HG03196 (cell line): ENCODE measurements at regions not wholly inside any gene's neighbourhood (a gene's known extent, or its start where the extent isn't known, plus 50 kb on each side); places are given as distances from the start of the nearest gene placed in this dataset.

ENCODE experiments used
- ATAC-seq: cut with Tn5 transposase; IDR thresholded peaks from one replicate; pipeline ENCODE4 v1.9.1; 2021; ENCODE audit not compliant: unreplicated experiment

- no peak for ATAC-seq
Measured at GRCh38 chr12:43120150-43120549, 431.9 kb downstream of the ADAMTS20 start.

- ATAC-seq: no peak
Measured at GRCh38 chr12:43118881-43119280, 433.1 kb downstream of the ADAMTS20 start.

GRCh38 chr12:43118234-43118633 lies 433.8 kb downstream of the ADAMTS20 start:
- no peak for ATAC-seq

- ATAC-seq: no peak
Measured at GRCh38 chr12:43117226-43117930, 434.6 kb downstream of the ADAMTS20 start.

GRCh38 chr12:43115441-43116160 lies 436.4 kb downstream of the ADAMTS20 start:
- ATAC-seq: no peak

DNA sequence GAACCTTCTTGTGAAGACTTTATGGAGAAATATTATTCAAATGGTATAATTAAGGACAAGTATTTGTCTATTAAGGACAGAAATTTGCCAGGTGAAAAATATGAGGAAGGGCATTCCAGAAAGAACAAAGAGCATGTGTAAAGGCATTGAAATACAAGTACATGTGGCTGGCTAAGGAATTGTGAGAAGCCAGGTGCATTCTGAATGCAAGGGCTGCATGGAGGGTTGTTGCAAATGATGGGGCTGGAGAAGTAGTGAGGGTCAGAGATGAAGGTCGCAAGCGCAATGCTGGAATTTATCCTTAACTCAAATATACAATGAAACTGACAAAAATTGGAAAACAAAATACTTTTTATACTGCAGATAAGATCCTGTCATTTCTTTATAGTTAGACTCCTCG lies 437.7 kb downstream of the ADAMTS20 start:
- no peak for ATAC-seq

GRCh38 chr12:43113616-43114015 lies 438.4 kb downstream of the ADAMTS20 start:
- no peak for ATAC-seq

GRCh38 chr12:43113135-43113534 lies 438.9 kb downstream of the ADAMTS20 start:
- ATAC-seq: no peak

DNA sequence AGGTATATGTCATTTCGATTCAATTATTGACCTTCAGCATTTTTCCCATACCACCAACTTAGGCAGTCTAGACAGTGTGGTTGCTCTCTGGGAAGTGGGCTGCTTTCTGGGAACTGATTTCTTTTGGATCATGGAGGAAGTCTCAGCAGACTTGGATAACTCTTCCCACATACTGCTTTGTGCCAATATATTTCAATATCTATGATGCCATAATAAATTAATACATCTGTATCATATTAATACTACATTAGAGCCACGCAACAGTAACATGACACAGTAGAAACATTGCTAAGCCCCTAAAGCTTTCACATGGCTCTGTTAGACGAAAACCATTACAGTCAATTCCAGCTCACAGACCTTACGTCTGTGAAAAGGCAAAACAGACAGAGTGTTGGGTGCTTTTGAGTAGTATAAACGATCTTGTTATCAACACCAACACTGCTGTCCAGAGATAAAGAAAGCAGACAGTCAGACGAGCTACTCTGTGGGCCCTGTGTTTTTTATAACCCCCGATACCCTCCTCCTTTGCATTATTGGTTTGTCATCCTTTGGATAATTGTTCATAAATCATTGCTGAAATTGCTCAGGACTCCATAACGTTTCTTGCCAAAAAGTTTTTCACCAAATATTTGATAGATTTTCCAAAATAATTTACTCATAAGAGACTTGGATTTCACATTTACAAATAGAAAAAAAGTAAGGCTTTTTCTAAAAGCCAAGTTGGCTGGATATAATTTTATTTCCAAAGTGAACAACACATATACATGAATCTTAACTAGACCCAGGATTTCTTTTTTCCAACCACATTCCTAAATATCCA lies 439.7 kb downstream of the ADAMTS20 start:
- ATAC-seq: no peak

DNA sequence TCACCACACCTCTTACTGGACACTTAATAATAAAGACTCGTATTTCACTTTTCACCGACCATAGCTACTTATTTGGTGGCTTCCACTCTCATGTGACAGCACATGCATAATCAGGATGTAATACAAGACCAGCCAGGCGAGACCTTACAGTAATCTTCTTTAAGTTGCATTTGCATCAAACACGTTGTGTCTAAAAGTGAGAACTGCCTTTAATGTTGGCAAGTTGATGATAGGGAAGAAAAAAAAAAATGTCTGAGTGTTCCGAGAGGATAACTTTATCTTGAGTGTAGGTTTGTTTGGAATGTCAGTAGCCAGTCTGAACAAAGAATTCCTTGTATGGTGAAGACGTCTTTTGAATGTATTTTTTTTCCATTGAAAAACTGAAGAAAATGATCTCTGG lies 440.4 kb downstream of the ADAMTS20 start:
- no peak for ATAC-seq

DNA sequence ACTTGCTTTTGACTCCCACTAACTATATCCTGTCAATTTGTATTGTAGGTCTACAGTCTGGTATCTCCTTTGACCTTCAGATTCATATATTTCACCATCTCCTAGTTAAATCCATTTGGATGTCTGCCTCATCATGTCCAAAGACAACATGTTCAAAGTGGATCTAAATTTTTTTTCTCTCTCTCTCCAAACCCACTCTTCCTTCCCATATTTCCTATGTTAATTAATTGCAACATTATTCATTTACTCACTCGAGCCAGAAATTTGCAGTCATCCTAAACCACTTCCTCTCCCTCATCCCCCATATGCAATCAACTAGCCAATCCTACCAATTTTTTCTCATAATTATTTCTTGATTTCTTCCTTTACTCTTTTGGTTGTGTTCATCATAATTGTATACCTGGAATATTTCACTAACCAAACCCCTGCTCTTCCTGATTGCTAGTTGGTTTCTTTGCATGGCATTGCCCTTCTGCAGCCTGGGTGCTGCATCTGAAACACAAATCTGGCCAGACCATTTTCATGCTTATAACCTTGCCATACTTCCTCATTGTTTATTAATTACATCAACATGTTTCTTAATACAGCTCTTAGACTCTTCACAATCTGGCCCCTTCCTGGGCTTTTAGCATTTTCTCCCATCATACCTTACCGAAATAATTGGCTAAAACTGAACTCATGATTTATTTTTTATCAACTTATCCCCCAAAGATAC lies 442.2 kb downstream of the ADAMTS20 start:
- ATAC-seq: no peak

GRCh38 chr12:43108656-43109055 lies 443.3 kb downstream of the ADAMTS20 start:
- no peak for ATAC-seq

DNA sequence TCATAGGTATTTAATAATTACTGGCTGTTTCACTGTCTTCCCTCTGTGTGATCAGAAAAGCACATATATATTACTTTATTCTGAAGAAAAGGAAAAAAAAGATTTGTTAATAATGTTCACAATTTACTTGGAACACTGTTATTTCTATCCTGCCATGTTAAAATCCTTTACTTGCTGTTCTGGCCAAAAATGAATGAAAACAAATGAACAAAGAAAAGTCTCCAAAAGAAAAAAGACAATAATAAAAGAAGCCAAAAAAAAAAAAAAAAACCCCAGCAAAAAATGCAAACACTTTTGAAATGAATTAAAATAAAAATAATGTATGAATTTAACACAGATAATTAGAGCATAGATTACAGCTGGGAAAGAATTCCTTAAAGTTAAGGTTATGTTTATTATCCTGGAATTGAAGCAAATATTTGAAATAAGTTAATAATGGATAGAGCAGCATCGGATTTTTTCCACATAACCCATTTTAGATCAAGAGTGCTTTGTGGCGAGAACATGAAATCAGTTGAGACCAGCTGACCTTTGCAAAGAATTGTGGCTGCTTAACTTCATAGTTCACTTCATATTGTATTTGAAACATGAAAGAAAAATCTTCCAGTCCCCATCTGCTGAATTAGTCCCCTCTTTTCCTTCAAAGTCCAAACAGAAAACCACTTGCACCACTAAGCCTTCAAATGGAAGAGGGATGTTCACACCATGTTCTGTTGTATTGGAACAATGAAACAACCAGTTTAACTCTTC lies 444.8 kb downstream of the ADAMTS20 start:
- ATAC-seq: no peak

GRCh38 chr12:43106355-43106754 lies 445.6 kb downstream of the ADAMTS20 start:
- no peak for ATAC-seq

DNA sequence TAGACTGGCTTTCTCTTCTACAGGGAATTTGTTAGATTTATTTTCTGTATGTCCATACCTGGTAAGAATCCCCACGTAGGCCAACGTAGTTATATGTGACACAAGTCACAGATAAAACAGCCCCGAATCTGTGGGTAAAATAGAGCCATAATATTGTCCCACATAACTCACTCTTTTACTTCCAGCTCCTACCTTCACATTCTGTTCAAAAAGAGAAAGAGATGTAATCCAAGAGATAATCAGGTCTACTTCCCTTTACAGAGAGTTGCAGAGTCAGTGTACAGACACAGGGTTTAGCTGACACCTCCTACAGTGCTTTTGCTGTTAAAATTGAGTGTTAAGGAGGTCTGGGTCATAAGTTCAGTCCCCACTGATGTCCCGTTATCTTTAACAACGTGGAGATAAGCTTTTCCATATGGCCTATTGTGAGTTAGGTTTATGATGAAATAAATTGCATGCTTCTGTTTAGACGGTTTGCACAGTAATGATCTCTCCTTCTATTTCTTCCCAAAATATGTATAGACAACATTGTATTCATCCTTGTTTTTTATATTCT lies 446.5 kb downstream of the ADAMTS20 start:
- no peak for ATAC-seq

DNA sequence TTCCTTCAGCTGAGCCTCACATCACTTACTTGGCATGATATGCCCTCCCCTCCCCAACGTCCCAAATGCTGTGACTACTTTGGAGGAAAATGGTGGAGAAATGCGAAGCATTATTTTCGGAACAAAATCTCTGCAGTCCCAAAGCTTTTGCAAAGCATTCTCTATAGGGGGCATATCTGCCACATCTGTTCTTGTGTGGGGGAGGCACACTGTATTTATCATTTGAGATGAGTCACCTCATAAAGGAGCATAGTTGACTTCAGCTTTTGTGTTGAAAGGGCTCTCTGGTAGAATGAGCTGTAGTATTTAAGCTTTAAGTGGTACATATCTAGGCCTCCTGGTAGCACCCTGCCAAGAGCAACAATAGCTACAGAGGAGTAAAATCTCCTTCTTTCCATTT lies 447.5 kb downstream of the ADAMTS20 start:
- ATAC-seq: no peak

GRCh38 chr12:43103866-43104265 lies 448.1 kb downstream of the ADAMTS20 start:
- no peak for ATAC-seq

GRCh38 chr12:43102546-43103264 lies 449.3 kb downstream of the ADAMTS20 start:
- ATAC-seq: no peak

GRCh38 chr12:43100231-43100630 lies 451.8 kb downstream of the ADAMTS20 start:
- no peak for ATAC-seq
